ENCODE measurements at regions not wholly inside any gene's neighbourhood (a gene's known extent, or its start where the extent isn't known, plus 50 kb on each side); places are given as distances from the start of the nearest gene placed in this dataset.
A peak's percentile ranks its signal among the peaks of the same experiment; 100 is the strongest.

DNA sequence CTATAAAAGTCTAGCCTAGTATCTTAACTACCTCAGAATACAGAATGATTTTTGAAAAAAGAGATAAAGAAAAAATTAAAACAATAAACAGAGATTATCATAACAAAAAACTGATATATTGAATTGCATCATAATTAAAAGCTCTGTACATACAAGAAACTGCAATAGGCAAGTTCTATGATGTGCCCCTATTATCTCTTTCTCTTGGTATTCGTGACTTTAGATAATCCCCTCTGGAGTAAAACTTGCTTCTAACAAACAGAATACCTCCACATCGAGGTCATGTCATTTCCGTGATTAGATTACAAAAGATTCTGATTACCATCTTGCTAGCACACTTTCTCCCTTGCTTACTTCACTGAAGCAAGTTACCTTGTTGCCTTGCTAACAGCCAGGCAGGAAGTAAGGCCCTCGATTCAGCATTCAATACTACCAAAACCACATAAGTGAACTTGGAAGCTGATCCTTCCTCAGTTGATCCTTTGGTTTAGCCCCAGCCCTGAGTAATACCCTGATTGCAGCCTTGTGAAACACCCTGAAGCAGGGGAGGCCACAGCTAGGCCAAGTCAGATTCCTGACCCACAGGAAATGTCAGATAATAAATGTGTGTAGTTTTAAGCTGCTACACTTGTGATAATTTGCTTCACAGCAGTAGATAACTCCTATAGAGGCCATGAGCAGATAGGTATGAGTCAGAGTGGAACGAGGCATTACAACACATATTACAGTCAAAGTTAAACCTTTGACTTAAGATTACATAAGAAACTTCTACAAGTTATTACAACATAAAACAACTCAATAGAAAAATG is 53.7 kb upstream of the TMX4 start:
- DNase-seq (ENCODE audit: low spot score) (no peak), ATAC-seq (peak; percentile 39)

DNA sequence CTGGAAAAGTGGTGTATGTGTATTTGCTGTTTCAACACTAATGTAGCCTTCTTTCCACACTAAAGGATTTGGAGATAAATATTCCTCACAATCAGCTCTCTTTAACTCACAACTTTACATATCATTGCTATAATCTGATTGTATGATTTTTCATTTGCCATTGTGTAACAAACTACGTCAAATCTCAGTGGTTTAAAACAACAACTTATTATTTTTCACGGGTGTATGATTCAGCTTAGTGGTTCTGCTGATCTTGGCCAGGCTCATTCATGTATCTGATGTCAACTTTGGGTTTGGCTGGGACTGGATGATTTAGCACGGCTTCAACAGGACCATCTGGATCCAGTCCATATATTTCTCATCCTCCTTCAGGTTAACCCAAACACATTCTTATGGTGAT is 55.4 kb upstream of the TMX4 start:
- ATAC-seq: no peak
- no peak for DNase-seq (ENCODE audit: low spot score)

DNA sequence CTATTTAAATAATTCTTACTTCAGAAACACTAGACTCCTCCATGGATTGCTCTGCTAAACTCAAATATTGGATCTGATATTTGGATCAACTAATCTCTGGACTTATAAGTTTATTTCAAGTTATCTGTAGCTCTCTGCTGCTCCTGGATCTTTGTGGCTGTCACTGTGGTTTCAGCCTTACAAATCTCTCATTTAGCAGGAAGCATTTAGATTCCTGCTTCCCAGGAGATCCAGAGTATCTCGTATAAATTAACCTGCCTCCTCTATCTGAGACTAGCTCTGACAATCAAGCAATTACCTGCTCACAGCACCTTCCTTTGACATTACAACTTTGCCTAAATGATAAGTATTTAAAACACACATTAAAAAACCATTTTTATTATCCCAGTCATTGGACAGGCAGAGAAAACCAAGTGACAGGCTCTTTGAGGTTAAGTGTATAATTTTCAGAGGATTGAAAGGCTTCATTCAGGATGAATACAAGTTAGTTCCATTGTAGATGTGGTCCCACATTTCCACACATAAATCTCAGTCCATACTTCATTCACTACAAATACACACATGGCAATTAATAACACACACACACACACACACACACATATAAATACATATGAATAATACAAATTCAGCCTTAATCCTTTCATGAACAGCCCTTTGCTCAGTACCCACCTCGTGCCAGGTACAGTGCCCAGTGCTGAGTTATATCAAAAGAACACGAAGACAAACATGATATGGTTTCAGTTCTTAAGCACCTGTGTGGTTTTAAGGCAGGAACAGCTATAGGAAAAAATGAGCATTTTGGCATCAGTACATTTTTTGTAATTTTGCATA is 55.5 kb upstream of the PLCB1 start:
- no peak for DNase-seq (ENCODE audit: low spot score)
- no peak for ATAC-seq

DNA sequence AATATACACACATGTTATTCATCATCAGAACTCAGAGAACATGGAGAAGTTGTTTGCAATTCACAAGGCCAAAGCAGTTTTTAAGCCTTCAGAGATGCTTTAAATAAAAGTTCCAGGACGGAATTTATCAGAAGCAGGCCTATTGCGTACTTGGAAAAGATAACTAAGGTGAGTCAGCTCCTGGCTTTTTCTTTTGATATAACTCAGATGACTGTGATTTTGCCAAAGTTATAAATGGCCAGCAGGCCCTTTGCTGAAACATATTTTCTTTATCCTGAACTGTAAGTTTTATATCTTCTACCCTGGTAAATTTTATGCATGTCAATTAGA is 55.0 kb upstream of the PLCB1 start:
- ATAC-seq (no peak), DNase-seq (ENCODE audit: low spot score) (no peak)

DNA sequence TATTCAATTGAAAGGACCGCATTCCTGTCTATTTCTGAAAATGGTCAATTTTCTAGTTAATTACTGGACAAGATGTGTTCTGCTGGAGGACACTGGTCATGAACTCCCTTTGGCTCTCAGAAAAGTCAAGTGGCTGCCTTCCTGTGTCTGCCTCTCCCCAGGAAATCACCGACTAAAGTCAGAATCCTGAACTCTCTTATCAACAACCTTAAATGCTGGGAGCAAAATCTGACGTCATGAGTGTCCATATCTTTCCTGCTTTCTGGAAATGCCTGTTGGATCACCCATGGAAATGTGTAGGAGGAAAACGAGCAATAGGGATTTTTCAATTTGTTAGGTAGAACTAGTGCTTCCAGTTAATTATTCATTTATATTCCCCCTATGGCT is 53.5 kb upstream of the PLCB1 start:
- no peak for DNase-seq (ENCODE audit: low spot score)
- ATAC-seq: peak; percentile 66

DNA sequence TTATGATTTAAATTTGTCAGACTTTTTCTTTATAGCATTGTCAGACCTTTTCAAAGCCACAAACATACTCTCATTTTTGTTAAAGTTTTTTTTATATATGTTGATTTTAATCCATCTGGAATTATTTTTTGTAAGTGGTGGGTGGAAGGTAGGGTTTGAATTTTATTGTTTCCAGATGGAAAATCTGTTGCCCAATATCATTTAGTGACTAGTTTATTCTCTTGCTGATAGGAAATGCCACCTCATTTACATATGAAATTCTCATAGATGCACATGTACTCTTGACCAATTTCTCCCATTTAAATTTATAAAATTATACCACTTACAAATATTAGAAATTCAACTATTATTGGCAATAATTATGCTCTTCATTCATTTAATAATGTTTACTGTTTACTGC is 52.1 kb upstream of the PLCB1 start:
- ATAC-seq (no peak), DNase-seq (ENCODE audit: low spot score) (no peak)

DNA sequence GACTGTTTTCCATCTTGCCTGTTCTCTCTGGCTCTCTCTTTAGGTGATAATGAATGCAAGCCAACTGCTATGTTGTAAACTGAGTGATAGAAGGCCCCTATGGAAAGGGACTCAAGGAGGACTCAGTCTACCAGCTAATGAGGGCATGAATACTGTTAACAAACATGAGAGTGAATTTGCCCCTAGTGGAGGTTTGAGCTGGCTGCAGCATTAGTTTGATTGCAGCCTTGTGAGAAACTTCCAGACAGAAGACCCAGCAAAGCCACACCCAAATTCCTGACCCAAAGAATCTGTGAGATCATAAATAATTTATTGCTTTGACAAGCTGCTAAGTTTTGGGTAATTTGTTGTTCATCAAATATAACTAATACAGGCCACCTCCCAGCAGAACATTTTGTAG is 50.0 kb upstream of the PLCB1 start:
- DNase-seq (ENCODE audit: low spot score): no peak
- no peak for ATAC-seq
